ENCODE measurements at regions not wholly inside any gene's neighbourhood (a gene's known extent, or its start where the extent isn't known, plus 50 kb on each side); places are given as distances from the start of the nearest gene placed in this dataset.

DNA sequence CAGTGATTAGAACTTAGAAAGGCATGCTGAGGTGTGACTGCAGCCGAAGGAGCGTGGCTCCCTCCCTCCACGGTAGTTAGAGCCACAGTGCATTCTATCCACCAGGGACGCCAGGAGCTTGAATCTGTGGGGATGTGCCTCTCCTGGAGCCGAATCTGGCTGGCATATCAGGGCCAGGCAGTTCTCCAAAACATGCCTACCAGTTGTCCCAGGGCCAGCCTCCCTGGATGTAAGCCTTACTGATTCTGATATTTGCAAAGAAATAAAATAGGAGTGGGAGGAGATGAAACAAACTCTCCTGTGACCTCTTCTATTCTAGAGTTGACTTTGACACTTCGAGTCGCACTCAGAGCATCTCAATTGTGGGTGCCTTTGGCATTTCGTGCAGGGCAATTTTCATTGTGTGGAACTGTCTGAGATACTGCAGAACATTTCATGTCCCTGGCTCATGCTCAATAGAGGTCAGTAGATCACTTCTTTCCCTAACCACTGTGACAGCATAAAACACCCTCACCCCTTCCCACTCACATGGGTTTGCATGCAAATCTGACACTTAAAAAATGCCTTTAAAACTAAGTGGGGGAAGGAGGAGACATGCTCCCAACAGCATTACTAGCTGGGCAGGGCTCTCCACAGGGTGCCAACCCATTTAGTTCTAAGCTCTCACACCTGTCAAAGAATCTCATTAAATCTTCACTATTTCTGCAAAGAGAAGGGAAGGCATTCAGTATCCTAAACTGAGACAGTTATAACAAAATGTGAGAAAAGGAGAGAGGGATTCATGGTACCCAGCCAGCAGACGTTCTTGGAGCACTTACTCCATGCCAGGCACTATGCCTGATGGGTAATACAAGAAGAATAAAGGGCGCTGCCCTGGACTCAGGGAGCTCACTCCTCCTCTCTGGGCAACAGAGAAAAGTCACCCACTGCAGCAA lies 378.9 kb downstream of the PREX1 start:
- no peak for TF ChIP-seq EZH2 (IDR thresholded peaks at IDR 0.05)
- no peak for TF ChIP-seq CTCF (IDR thresholded peaks at IDR 0.05)
